GM21528 (cell line): ENCODE measurements at regions not wholly inside any gene's neighbourhood (a gene's known extent, or its start where the extent isn't known, plus 50 kb on each side); places are given as distances from the start of the nearest gene placed in this dataset.
"Not testable (repeated sequence)": the region's sequence is repeated elsewhere in the genome, so short reads cannot be mapped to it uniquely, and the experiment has no call there.

Experiments
- ATAC-seq: cut with Tn5 transposase; IDR thresholded peaks from one replicate; pipeline ENCODE4 v1.9.1; 2021; ENCODE audit warnings: mild to moderate bottlenecking, moderate library complexity; ENCODE audit not compliant: unreplicated experiment, low FRiP score

DNA sequence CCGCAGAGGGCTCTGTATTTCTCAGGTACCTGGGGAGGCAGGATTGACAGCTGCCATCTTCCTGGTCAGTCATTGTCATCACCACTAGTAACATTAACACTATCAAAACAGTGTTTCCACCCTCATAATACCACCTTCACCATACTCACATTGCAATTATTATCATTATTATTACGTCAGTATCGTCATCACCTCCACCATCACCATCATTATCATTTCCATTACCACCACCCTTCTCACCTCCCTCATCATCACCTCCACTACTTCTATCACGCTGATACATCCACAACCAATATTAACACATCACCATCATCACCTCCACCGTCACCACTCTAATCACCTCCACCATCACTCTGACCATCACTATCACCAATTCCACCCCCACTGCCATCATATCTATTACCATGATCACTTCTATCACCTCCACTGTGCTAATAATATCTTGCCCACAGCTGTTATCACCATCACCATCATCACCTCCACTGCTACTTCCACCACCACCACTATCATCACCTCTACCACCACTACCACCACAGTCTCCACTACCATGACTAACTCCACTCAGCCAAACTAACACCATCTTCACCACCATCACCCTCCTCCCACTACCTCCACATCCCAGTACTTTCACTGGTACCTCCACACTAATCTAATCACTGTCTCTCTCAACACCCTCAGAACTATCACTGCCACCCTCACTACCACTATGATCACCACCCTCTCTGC is 196.4 kb downstream of the RPS24 start:
- no peak for ATAC-seq

DNA sequence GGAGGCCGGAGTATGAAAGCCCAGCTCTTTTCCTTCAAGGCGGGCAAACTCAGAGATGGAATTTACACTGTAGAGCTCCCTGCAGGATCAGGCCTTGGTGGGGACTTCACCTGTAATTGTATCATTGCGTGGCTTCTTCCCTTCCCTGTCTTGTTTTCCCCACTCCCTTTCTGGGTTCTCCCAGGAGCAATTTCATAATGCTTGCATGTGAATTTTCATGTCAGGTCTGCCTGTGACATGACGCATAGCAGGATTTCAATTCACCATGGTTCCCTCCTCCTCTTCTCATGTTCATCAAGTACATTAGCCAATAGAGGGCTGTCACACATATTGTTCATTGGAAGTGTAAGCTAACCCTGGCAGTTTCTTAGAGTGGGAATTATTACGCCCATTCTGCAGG is 197.7 kb downstream of the RPS24 start:
- ATAC-seq, result no peak

DNA sequence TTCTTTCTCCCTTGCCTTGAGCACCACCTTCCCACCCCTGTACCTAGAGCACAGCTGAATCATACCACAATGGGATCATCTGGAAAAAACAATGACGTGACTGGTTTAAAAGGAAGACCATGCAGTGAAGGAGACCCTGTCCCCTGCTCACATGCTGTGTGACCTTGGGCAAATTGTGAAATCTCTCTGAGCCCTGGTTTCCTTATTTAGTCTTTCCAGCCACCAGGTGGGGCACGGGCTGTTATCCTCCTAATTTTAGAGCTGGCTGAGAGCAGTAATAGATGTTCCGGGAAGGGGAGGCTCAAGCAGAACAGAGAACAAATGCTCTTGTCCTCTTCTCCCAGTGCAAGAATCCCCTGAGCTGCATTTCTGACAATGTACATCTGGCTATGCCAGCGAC is 198.3 kb downstream of the RPS24 start:
- ATAC-seq, result no peak

DNA sequence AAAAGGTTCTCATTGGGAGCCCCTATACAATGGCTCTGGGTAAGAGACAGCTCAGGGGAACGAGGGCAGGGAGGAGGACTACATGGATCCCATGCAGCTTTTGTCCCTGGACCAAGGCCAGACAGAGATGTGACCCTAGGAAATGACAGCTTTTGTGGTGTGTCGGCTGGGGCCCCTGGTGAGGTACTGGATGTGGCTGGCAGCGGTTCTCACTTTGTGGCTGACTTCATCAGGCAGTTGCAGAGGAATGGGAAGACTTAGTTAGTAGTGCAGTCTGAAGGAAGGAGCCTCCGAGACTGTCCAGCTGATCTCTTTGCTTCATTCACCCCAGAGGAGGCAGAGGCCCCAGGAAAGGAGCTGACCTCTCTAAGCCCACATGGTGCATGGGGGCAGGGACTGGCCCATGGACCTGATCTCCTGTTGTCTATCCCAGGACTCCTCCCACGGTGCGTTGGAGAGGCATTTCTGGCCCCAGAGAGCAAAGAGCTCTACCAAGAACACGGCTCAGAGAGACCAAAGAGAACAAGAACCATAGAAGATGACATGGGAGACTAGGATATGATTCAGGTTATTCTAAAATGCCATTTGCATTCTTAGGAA is 202.9 kb downstream of the RPS24 start:
- no peak for ATAC-seq

DNA sequence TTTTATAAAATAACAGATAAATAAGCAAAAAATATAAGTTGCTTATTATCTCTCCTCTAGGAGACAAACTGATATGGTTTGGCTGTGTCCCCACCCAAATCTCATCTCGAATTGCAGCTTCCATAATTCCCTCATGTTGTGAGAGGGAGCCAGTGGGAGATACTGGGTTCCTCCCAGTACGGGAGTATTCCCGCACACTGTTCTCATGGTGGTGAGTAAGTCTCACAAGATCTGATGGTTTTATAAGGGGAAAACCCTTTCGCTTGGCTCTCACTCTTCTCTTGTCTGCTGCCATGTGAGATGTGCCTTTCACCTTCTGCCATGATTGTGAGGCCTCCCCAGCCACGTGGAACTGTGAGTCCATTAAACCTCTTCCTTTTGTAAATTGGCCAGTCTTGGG is 204.3 kb downstream of the RPS24 start:
- ATAC-seq, result not testable (repeated sequence)

DNA sequence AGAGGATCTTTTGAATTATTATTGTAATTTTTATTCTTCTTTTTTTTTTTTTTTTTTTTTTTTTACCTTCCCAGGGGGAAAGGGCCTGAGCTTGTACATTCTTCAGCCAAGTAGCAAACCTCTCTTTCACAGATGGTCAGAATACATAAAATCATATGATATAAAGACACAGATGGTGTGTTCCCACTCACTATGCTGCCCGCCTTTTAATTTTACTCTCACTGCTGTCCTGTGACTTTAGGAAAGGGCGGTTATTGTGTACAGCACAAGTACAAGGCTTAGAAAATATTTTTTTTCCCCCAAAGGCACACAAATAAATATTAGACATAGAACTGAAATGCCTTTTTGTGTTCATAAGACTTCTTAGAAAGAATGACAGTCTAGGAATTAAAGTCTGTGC is 213.6 kb downstream of the RPS24 start:
- ATAC-seq, result no peak

DNA sequence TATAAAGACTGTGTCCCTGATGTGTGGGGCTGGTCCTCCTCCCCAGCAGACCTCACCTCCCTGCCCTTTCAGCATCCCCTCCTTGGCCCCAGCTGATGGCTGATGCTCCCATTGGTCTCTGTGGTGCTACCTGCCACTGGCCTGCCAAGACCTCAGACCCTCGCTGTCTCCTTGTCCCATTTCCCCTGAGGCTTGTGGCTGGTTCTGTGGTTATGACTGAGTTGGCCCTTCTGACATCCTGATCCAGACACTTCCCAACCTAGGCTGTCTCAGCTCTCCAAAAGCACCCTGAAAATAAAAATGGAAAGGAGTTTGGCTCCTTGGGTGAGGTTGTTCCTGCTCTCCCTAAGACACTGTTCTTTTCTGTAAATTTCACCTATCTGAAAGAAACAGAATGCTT is 214.2 kb downstream of the RPS24 start:
- ATAC-seq, result no peak

DNA sequence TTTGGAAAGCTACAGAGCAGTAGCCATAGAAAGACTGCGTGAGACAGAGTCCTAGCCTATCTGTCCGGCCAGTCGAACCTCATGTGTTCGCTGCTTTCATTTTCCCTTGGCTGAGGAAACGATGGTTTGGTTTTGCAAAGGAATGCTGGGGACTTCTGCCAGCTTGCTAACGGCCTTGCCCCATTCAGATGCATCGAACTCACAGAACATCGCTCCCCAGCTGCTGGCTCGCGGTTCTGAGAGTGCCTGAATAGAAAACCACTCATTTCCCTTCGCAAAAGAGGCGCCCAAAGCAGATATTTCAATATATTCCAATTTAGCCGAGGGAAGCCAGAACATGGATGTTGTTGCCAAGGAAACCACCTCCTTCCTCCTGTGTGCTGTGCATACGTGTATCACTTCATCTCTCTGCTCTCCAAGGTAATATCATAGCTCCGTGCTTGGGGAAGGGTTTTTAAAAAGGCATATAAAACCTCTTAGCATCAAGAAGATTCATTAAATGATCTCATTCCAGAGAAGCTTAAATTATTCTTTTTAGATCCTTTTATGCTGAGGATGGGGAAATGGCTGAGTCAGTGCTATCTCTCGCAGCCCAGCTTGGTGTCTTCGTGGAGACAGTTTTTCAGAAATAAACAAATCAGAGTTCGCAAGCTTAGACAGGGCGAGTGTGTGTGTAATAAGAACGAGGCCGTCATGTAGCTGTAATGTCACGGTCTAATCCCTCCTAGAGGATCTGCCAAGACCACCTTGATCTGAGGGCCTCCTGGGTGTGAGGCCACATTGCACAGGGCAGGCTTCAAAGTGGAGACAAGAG is 215.2 kb downstream of the RPS24 start:
- ATAC-seq, result no peak

DNA sequence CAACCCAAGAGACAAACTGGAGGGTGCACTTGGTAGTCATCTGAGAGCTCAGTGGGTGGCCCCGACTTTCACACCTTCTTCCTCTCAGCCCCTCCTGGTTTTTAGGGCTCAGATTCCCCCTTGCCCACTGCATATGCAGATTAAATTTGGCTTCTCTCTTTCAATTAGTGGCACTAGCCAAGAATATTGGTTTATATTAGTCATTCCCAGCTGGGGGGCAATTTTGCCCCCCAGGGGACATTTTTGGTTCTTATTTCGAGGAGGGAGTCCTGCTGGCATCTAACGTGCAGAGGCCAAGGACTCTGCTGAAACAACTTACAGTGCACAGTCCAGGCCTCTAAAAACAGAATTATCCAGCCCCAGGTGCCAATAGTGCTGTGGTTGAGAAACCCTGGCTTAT is 216.0 kb downstream of the RPS24 start:
- ATAC-seq, result no peak

DNA sequence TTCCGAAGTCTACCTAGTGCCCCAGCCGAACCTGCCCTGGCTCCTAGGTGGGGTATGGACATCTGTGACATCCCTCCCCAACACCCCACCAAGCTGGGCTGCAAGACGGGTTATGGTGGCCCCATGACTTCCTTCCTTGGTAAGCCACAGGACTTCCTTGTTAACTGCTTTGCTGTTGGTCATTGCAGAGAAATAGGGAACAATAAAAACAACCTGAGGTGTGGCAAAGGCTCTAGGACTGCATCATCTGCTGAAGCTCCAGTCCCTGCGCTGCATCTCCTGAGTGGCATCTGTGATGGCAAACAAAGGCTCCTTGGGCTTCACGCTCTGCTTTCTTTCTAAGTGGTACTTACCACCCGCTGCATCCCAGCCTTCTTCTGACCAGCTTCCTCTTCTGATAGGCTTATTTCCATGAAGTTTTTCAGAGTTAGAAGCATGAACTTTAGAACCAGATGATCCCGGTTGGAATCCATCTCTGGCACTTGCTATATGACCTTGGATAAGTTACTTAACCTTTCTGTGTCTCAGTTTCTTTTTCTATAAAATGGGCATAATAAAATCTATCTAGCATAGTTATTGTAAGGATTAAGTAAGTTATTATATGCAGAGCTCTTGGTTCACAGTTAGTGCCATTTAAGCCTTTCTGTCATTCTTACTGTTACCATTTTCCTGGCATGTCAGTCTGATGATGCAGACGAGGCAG is 216.8 kb downstream of the RPS24 start:
- ATAC-seq, result no peak

DNA sequence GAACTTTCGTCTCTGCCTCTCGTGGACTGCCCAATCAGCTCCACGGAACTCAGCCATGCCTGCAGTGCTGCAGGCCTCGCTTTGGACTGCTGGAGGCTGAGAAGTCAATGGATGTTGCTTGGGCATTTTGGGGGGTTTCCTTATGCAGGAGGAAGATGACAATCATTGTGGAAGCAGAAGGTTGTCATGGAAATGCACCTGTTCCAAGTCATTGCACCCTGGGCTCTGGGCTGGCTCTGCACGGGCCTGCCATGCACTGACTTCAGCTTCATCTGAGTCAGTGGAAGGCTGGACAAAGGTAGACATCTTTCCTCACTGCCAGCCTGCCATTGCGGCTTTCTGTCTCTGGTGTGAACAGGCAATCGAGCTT is 217.3 kb downstream of the RPS24 start:
- no peak for ATAC-seq

DNA sequence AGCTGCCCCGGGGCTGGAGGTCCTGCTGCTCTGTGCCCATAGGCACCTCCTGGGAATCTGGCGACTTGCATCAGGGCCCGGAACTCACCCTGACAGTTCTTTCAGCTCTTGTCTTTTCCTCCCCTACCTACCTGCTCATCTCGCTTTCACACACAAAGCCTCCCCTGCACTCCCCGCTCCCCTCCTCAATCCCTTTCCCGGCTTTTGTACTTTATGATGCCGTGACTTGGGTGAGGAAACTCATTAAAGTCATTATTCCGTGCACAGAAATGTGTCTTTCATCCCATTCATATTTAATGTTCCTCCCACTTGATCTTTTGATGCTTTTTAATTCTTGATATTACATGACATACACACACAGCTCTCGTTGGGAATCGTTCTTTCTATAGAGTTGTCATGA is 218.6 kb downstream of the RPS24 start:
- no peak for ATAC-seq

DNA sequence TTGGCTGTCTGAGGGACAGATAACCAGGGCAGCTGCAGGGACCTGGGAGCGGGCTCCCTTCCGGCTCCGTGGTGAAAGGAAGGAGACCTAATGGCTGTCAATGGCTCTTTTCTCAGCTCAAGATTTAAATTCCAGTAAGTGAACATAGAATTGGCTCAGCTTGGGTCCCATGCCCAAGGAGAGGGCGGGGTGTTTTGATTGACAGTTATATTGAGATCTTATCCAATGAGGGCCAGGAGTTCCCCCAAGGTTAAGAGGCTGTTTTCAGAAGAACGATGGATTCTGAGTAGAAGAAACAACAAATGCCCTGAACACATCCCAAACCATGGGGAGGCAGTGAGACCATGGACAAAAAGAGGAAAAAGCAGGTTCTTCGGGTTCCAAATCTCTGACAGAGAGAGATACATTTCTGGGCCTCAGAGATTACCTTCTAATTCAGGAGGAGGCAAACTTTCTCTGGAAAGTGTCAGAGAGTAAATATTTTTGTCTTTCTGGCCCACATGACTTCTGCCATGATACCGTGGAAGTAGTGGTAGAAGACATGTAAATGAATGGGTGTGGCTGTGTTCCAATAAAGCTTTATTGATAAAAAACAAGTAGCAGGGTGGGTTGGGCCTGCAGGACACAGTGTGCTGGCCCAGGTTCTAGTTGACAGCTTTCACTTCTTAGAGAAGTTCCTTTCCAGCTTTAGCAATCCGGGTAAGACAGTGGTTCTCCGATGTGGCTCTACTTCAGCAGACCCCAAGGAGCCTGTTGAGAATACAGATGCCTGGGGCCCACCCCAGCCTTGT is 219.6 kb downstream of the RPS24 start:
- ATAC-seq, result no peak

DNA sequence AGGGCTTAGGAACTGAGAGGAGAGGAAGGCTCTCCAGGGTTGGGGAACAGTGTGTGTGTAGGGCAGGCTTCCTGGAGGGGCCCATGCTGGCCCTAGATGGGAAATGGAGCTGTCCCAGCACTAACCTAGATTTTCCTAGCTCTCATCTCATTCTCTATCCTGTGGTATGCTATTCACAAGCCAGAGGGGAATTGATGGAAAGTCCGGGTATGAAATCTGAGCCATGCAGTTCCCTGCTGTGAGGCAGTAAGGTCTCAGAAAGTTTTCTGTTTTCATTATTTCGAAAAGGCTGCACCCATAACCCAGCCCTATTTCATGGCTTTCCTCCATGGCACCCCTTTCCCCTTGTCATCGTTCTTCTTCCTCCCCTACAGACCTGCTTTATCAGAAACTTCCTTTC is 220.3 kb downstream of the RPS24 start:
- no peak for ATAC-seq

DNA sequence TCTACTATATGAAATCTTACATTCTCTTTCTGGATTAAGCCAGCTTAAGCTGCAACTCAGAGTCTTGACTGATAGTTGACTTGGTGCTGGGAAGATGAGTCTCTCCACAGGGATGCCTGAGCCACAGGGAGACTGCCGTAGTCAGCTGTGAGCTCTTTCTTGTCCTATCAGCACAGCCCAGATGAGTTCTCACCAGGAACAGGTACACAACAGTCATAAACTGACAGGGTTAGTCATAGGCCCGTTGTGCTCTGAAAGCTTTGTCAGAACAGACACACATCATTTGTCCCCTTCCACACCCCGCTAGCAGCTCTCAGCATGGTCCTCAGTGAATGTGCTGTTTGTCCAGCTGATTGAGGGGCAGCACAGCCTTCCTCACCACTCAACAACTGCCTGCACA is 221.6 kb downstream of the RPS24 start:
- no peak for ATAC-seq

DNA sequence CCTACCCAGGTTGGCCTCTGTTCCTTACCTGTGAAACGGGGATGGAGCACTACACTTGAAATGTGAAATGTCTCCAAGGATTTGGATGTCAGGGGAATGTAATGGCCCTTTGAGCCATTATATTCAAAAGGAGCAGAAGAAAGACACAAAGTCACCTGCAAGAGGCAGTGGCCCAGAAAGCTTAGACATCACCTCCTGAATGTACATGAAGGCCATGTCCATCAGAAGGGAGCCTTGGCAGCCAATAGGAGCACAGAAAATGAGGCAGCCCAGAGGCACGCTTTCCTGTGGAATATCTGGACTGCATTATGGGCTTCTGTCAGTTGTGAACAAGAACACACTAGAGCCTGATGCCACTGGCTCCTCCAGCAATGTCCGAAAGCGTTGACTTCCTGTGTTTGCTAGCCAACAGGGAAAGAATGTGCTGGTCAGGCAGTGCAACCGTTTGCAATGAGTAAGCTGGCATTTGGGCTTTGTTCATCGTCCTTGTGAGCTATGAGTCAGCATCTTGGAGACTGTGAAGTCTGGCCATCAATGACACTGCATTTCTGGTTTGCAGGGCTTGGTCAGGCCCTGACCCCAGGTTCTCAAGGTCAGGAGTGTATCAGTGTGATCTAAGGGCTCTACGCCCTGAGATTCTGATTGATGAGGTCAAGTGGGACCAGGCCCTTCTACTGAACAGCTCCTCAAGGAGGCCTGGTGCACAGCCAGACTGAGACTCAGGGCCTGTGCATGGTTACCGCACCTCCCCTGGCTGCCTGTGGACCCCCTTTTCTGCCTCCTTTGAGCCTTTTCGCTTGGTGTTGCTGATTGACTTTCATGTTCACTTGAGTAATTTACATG is 222.4 kb downstream of the RPS24 start:
- ATAC-seq, result no peak

DNA sequence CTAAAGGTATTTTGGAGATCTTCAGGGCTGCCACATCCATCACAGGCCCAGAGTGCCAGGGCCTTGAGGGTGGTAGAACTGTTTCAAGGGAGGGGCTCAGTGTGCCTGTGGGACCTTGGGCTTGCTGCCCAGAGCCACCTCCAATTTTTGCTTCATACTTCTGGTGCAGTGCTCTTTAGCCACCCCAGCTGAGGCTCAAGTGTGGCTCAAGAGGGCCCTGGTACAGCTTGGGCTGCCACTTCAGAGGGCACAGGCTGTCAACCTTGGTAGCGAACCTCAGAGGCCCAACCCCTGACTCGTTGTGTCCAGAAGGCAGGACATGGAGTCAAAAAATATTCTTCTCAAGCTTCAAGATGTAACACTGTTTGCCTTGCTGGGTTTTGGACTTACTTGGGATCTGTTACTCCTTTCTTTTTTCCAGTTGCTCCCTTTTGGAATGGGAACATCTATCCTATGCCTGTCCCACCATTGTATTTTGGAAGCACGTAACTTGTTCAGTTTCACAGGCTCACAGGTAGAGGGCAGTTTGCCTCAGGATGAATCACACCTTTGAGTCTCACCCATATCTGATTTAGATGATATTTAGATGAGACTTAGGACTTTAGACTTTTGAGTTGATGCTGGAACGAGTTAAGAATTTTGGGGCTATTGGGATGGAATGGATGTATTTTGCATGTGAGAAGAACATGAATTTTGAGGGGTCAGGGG is 224.8 kb downstream of the RPS24 start:
- no peak for ATAC-seq

DNA sequence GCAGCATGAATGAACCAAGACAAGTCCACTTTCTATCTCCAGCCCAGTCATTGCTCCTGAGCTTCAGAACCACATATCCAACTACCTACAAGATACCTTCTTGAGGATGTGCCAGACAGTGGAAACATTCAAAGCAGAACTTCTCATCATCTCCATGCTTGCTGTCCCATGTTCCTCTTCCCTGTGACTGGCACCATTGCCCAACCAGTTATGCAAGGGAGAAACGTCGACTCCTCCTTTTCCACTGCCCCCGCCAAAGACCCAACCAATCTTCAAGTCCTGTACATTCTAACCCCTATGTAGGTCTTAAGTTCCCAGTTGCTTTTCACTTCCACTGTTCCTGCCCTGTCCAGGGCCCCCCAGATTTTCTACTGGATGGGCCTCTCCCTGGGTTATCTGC is 225.7 kb downstream of the RPS24 start:
- no peak for ATAC-seq

DNA sequence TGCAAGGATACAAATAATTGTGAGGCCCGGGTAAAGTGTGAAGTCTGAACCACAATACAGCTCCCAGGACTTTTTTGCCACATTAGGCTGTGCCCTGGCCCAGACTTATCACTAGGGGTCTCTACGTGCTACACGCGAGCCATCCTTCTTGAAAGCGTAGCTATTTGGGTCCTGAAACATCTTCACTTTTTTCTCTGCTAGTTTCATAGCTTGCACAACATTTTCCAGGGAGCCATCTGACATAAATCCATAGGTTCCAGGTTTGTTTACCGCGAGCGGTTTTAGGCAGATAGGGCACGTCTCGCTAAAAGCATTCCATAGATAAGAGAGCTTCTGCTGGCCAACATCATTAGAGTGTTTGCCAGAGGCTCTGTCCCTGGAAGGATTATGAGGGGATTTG is 226.5 kb downstream of the RPS24 start:
- ATAC-seq, result no peak
